Ecto neural progenitor cell (in vitro differentiated cells): ENCODE measurements at regions not wholly inside any gene's neighbourhood (a gene's known extent, or its start where the extent isn't known, plus 50 kb on each side); places are given as distances from the start of the nearest gene placed in this dataset.

Source experiments
- DNase-seq: peaks from one replicate; pipeline ENCODE4 v3.0.0-alpha.2; 2018; ENCODE audit warnings: low spot score

GRCh38 chr12:102596031-102596430, 115.7 kb upstream of the IGF1 start:
- no peak for DNase-seq

- DNase-seq: no peak
These were observed 115.0 kb upstream of the IGF1 start for GRCh38 chr12:102595315-102595714.

- DNase-seq: no peak
These were observed 112.8 kb upstream of the IGF1 start for GRCh38 chr12:102593134-102593533.

GRCh38 chr12:102592134-102592533, 111.8 kb upstream of the IGF1 start:
- no peak for DNase-seq

GRCh38 chr12:102573237-102573636, 92.9 kb upstream of the IGF1 start:
- DNase-seq: no peak

- no peak for DNase-seq
These were observed 91.5 kb upstream of the IGF1 start for GRCh38 chr12:102571889-102572288.

- DNase-seq: no peak
These were observed 89.9 kb upstream of the IGF1 start for GRCh38 chr12:102570256-102570655.

GRCh38 chr12:102569803-102570202, 89.4 kb upstream of the IGF1 start:
- DNase-seq: no peak

- DNase-seq: no peak
These were observed 87.9 kb upstream of the IGF1 start for GRCh38 chr12:102568276-102568675.

- DNase-seq: no peak
These were observed 86.9 kb upstream of the IGF1 start for GRCh38 chr12:102567031-102567985.

GRCh38 chr12:102565555-102565954, 85.2 kb upstream of the IGF1 start:
- DNase-seq: no peak

- no peak for DNase-seq
These were observed 83.7 kb upstream of the IGF1 start for GRCh38 chr12:102564026-102564425.

- no peak for DNase-seq
These were observed 82.6 kb upstream of the IGF1 start for GRCh38 chr12:102562836-102563425.

GRCh38 chr12:102551186-102551585, 70.8 kb upstream of the IGF1 start:
- no peak for DNase-seq

GRCh38 chr12:102549691-102550090, 69.3 kb upstream of the IGF1 start:
- DNase-seq: no peak

- DNase-seq: no peak
These were observed 68.2 kb upstream of the IGF1 start for GRCh38 chr12:102548543-102548942.

- DNase-seq: no peak
These were observed 63.4 kb upstream of the IGF1 start for GRCh38 chr12:102543494-102544485.

GRCh38 chr12:102542816-102543440, 62.6 kb upstream of the IGF1 start:
- DNase-seq: no peak

GRCh38 chr12:102540815-102541385, 60.5 kb upstream of the IGF1 start:
- DNase-seq: no peak

- no peak for DNase-seq
These were observed 59.5 kb upstream of the IGF1 start for GRCh38 chr12:102539651-102540553.
